Prostate gland (tissue), 2 donors: ENCODE measurements at regions not wholly inside any gene's neighbourhood (a gene's known extent, or its start where the extent isn't known, plus 50 kb on each side); places are given as distances from the start of the nearest gene placed in this dataset.

ENCODE experiments used
- DNase-seq: peaks from one replicate; pipeline ENCODE4 v3.0.0-alpha.2; 2019; ENCODE audit warnings: low spot score
- H3K27ac ChIP-seq, 2 donors: fragments of 200-600 bp; sonication (generic); 2 replicates each; pipeline ENCODE4 v1.5.1; 2017 to 2019
- H3K27me3 ChIP-seq: fragments of 200-600 bp; sonication (generic); replicated peaks from 2 replicates; pipeline ENCODE4 v1.5.1; 2019; ENCODE audit not compliant: insufficient read depth
- H3K36me3 ChIP-seq, 2 donors: fragments of 200-600 bp; sonication (generic); 1 replicate in 1 of 2; 2 replicates in 1 of 2; pipeline versions ENCODE4 v1.5.1 to v1.8.1; 2017 to 2019
- H3K4me1 ChIP-seq: fragments of 200-600 bp; sonication (generic); replicated peaks from 2 replicates; pipeline ENCODE4 v1.5.1; 2019
- H3K4me3 ChIP-seq, 2 donors: fragments of 200-600 bp; sonication (generic); 2 replicates each; pipeline ENCODE4 v1.5.1; 2017 to 2019
- H3K9me3 ChIP-seq: fragments of 200-600 bp; sonication (generic); 2 replicates; pipeline ENCODE4 v1.5.1; 2017
- POLR2A ChIP-seq: fragments of 450-650 bp; IDR thresholded peaks from one replicate; pipeline ENCODE4 v1.6.1; 2016; ENCODE audit warnings: antibody characterized with exemption, mild to moderate bottlenecking
- POLR2AphosphoS5 ChIP-seq: sonication (generic); formaldehyde crosslinking; IDR thresholded peaks from one replicate; pipeline ENCODE4 v1.6.1; 2017; ENCODE audit warnings: antibody characterized with exemption
- WGBS: methylation state at CpG from one replicate; pipeline ENCODE4 v1.1.5; 2018; 5-methylcytosine and 5-hydroxymethylcytosine counted together
- intact Hi-C: fragments of 100-400 bp; cut with DNase I; formaldehyde crosslinking; loops from one replicate; pipeline ENCODE4 v1.14.2; 2022
- TF ChIP-seq, protein P1 (sequence below), 4 experiments: fragments of 200-600 bp in 2 of 4; fragments of 450-650 bp in 2 of 4; sonication (generic) in 2 of 4; IDR thresholded peaks; 1 replicate in 3 of 4; 2 replicates in 1 of 4; pipeline ENCODE4 v1.5.1; 2016 to 2019; ENCODE audit warnings: antibody characterized with exemption in 4 of 4, mild to moderate bottlenecking in 2 of 4, moderate library complexity in 2 of 4

DNA sequence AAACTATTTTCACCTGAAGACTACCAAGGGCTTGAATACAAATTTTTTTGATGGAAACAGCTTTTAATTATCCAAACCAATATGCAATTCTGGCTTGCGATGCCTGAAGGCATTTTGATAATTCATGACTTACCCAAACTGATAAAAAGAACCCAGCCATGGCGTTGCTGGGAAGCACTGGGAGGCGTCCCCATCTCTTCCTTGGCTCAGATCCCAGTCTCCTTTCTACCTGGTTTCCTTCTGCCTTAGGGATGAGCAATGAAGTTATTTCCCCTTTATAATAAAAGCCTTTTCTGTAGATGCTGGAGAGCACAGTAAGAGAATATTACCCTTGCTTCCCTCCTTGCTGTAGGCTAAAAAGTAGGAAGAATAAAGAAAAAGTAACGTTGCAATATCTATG is 129.1 kb upstream of the ANK3 start:
- no peaks in the 10 kb centered on the region for H3K36me3 ChIP-seq
- no peak overlapping the region for H3K4me3 ChIP-seq
- intact Hi-C loops = no loop called here
- H3K27ac ChIP-seq = no peak overlapping the region
- H3K9me3 ChIP-seq = no peaks in the 10 kb centered on the region
- H3K27me3 ChIP-seq = no peaks in the 10 kb centered on the region
- WGBS = 75% methylated on average over 4 of the region's 4 CpGs
- DNase-seq = no peak
- H3K4me1 ChIP-seq = no peaks in the 10 kb centered on the region
- TF ChIP-seq POLR2A = no peak
- no peak for TF ChIP-seq POLR2AphosphoS5
- TF ChIP-seq, protein P1, sequence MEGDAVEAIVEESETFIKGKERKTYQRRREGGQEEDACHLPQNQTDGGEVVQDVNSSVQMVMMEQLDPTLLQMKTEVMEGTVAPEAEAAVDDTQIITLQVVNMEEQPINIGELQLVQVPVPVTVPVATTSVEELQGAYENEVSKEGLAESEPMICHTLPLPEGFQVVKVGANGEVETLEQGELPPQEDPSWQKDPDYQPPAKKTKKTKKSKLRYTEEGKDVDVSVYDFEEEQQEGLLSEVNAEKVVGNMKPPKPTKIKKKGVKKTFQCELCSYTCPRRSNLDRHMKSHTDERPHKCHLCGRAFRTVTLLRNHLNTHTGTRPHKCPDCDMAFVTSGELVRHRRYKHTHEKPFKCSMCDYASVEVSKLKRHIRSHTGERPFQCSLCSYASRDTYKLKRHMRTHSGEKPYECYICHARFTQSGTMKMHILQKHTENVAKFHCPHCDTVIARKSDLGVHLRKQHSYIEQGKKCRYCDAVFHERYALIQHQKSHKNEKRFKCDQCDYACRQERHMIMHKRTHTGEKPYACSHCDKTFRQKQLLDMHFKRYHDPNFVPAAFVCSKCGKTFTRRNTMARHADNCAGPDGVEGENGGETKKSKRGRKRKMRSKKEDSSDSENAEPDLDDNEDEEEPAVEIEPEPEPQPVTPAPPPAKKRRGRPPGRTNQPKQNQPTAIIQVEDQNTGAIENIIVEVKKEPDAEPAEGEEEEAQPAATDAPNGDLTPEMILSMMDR (IDR thresholded peaks at IDR 0.05) = no peak

DNA sequence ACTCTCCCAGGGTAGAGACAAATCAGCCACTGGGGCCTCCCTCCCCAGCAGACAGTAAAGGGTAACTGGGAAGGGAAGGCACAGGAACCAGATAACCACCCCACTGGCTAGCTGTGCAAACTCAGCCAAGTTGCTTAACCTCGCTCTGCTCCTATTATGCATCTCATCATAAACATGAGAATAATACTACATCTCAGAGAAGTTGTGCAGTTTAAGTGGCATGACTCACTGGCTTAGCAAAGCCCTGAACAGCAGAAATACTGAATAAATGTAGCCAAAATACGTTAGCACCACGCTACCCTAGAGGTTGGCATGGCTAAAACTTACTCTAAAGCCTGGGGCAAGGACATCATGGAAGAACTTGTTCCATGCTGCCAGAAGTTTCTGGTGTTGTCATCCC is 128.1 kb upstream of the ANK3 start:
- no peaks in the 10 kb centered on the region for H3K9me3 ChIP-seq
- no peaks in the 10 kb centered on the region for H3K36me3 ChIP-seq
- intact Hi-C loops = no loop called here
- TF ChIP-seq, protein P1 (IDR thresholded peaks at IDR 0.05) = no peak
- no peak for TF ChIP-seq POLR2A
- no peak for TF ChIP-seq POLR2AphosphoS5
- no peak overlapping the region for H3K4me3 ChIP-seq
- DNase-seq = no peak
- H3K27me3 ChIP-seq = no peaks in the 10 kb centered on the region
- WGBS = 92% methylated on average over 3 of the region's 3 CpGs
- no peak overlapping the region for H3K27ac ChIP-seq
- H3K4me1 ChIP-seq = no peaks in the 10 kb centered on the region

GRCh38 chr10:60513281-60513680 is 123.6 kb upstream of the ANK3 start:
- Histone ChIP-seq H3K9me3 (no peaks in the 10 kb centered on the region), H3K36me3 (no peaks in the 10 kb centered on the region), H3K27ac (no peak overlapping the region), H3K4me1 (no peaks in the 10 kb centered on the region), H3K4me3 (no peak overlapping the region), H3K27me3 (no peaks in the 10 kb centered on the region)
- intact Hi-C loops = no loop called here
- TF ChIP-seq POLR2AphosphoS5 = no peak
- TF ChIP-seq, protein P1 (IDR thresholded peaks at IDR 0.05) = no peak
- no peak for DNase-seq

DNA sequence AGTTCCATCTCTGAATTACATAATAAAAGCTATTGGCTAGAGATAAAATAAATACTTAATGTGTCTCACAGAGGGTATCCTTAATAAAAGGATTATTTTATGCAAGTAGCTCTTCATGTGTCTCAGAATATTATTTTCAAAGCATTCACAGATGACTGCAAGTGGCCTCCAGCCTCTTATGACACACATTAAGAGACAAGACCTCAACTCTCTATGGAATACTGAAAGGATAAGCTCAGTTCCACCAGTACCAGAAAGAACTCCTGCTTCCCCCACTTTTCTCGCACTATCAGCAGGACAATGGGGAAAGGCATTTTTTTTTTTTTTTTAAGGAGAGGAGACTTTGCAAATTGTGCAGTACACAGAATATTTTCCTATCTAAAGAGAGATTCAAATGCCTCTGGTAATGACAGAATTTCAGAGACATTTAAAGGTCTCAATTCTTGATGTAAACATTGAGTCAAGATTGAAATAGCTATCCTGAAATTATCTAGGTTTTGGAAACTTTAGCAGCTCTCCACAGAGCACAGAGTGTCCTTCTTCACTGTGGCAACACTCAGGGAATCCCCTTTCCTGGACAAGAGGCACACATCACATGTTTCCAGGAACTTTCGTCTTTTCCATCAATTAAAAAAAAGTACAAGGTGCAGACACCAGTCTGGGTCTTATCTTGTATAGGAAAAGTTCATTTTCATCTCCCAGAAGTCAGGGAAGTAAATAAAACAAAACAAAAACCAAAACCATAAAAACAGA is 122.0 kb upstream of the ANK3 start:
- Histone ChIP-seq H3K9me3 (no peaks in the 10 kb centered on the region), H3K36me3 (no peaks in the 10 kb centered on the region), H3K27ac (no peak overlapping the region), H3K4me3 (no peak overlapping the region), H3K4me1 (no peaks in the 10 kb centered on the region), H3K27me3 (no peaks in the 10 kb centered on the region)
- intact Hi-C loops = no loop called here
- TF ChIP-seq POLR2A = no peak
- TF ChIP-seq, protein P1 (IDR thresholded peaks at IDR 0.05) = no peak
- no peak for TF ChIP-seq POLR2AphosphoS5
- 76% methylated on average over 2 of the region's 2 CpGs for WGBS
- no peak for DNase-seq

DNA sequence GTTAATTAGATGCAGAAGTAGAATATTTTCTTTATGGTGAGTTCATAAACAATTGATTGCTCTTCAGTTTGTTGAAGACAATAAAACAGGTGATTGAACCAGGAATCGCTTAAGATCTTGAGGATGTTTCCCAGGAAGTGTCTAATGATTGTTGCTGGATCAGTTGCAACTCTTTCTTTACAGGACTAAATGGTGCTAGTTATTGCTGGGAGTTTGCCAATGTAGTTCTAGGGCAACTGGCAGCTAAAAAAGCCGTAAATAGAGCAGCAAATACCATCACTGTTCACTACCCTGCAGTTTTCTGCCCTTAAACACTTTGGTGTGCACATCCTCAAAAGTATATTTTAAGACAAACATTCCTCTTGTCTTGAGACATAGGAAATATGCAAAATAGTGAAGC is 119.2 kb upstream of the ANK3 start:
- H3K36me3 ChIP-seq = no peaks in the 10 kb centered on the region
- TF ChIP-seq POLR2A (no peak), POLR2AphosphoS5 (no peak)
- TF ChIP-seq, protein P1 (IDR thresholded peaks at IDR 0.05) = no peak
- intact Hi-C loops = no loop called here
- H3K4me1 ChIP-seq = no peaks in the 10 kb centered on the region
- DNase-seq = no peak
- H3K9me3 ChIP-seq = no peaks in the 10 kb centered on the region
- H3K27me3 ChIP-seq = no peaks in the 10 kb centered on the region
- 31% methylated on average over 2 of the region's 2 CpGs for WGBS
- no peak overlapping the region for H3K4me3 ChIP-seq
- no peak overlapping the region for H3K27ac ChIP-seq
